GM19463 (cell line): ENCODE measurements at regions not wholly inside any gene's neighbourhood (a gene's known extent, or its start where the extent isn't known, plus 50 kb on each side); places are given as distances from the start of the nearest gene placed in this dataset.
"Not testable (repeated sequence)": the region's sequence is repeated elsewhere in the genome, so short reads cannot be mapped to it uniquely, and the experiment has no call there.

Source experiments
- ATAC-seq: cut with Tn5 transposase; IDR thresholded peaks from one replicate; pipeline ENCODE4 v1.9.1; 2021; ENCODE audit warnings: mild to moderate bottlenecking, moderate library complexity; ENCODE audit not compliant: unreplicated experiment

DNA sequence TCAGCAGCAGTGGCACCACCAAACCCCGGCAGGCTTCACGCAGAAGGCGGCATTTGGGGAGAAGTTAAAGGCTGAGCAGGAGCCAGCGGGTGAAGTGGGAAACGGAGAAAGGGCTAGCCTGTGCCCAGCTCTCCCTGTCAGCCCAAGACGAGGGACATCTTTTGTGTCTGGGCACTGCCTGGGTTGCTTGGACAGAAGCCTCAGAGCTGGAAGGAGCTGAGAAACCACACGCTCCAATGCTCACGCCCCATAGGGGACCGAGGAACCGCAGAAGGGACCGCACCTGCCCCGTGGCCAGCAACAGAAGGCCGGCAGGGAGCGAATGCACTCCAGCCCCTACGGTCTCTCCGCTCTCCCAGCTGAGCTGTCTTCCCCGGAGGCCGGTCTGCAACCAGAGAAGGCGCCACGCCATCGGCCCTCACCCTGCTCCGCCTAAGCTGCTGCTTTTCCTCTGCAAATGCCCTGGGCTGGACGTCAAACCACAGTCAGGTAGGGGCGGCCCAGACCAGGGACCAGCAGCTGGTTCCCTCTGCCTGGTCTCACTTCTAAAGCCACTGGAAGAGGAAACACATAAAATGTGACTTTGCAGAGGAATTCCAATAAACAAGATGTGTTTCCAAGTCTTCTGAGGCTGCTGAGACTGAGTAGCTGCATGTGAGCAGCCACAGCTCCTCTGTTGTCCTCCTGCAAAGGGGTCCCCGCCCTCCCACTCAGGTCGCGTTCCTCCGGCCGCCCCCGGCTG is 182.4 kb upstream of the ZNF469 start:
- ATAC-seq = not testable (repeated sequence)

DNA sequence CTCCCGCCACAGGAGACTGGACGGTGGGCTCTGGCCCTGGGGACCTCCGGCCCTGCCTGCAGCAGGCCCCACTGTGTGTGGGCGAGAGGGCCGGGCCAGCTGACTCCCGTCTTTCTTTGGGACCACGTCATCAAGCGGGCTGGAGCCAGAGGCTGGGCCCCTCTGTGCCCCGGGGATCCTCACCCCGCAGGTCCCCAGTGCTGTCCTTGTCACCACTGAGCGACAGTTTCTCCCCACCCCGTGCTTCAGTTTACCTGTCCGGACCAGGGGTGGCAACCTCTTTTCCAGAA is 181.9 kb upstream of the ZNF469 start:
- ATAC-seq = no peak

DNA sequence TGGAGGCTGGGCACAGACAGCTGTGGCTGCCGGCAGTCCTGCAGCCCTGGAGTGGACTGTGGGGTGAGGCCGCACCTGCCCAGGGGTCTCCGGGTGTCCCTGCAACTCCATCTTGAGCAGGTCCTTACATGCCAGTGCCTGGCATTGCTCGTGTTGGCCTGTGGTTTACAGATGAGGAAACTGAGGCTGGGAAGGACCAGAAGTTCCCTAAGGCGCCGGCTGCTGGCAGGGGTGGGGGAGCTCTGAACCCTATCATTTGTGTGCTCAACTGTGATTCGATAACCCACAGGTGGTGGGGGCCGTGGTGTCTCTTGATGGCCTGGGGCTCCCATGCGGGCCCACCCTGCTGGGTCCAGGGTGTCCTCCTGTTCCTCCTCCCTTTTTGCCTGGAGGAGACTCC is 181.1 kb upstream of the ZNF469 start:
- ATAC-seq = not testable (repeated sequence)

DNA sequence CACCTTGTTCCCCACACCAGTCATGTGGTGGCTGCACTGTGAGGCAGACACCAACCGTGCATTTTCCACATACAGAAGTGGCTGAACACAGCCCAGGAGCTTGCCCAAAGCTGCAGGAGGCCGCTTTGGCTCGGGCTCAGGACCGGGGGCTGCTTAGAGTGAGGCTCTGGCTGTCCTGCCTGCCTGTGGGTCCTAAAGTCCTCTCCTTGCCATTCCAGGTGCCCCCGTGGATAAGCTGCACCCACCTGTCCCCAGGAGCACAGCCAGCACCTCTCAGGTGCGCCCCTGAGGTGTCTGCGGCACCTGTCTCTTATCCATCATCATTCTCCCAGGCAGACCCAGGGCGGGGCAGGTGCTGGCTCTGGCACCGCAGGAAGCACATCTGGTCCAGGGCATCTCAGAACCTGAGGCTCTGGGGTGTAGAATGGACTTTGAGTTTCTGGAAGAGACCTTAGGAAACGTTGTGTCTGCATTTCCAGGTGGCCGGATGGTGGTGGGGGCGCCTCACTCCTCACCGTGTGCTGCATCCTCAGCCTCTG is 180.5 kb upstream of the ZNF469 start:
- ATAC-seq = no peak

DNA sequence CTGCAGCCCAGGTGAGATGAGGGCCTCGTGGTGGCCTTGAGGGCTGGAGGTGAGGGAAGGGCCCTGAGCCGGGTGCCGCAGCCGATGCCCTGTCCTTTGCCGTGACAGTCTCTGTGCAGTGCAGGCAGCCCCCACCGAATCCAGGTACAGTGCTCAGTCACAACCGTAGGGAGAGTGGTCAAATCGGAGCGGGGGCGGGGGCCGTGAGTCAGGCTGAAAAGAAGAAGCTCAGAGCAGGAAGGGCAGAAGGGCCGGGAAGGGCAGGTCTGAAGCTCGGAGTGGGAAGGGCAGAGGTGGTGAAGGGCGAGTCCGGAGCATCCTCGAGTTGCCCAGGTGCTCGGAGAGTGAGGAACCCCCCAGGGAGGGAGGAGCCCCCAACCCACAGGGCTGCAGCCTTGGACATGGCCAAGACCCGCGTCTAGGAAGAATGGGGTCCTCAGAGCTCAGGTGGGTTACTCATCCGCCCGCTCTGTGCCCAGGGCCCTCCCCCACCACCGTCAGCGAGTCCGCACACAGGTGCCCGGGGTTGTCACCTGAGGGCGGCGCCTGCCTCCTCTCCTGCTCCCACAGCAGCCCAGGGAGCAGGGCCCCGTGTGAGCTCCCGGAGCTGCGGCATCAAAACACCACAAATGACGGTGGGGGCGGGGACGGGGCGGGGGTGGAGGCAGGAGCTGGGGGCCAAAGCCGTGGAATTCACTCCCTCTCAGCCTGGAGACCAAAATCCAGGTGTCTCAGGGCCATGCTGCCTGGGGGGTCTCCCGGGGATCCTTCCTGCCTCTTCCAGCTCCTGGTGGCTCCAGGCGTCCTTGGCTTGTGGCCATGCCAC is 179.7 kb upstream of the ZNF469 start:
- not testable (repeated sequence) for ATAC-seq

DNA sequence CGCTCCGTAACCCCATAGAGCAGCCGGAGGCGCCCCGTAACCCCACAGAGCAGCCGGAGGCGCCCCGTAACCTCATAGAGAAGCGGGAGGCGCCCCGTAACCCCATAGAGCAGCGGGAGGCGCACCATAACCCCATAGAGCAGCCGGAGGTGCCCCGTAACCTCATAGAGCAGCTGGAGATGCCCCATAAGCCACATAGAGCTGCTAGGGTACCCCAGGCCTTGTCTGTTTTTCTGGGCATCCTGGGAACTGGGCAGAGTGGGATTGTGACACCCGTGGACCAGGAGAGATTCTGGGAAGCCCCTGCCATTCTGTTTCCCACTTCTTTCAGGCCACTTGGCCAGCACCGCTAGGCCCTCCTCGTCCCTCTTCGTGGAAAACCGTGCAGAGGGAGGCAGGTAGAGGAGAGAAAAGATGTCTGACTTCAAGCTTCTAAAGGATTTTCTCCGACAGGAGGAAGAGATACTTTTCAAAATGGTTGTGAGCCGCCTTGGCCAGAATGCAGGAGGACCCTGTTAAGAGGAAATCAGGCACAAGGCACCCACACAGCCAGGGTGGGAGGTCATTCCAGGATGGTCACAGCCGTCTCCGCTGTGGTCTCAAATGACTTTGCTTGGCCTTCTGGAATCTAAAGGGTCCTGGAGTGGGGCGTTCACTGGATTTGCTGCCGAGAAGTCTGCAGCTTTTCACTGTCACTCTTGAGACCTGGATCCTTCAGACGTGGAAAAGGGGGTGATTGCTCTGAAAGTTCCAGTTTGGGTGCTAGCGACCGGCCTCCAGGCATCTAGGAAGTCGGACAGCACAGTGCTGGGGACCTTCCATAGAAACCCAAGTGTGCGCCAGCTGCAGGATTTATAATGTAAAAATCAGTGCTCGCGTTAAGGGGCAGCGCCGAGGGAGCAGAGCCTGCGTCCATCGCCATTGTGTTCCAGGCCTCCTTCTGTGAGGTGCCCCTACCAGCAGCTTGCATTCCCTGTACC is 178.3 kb upstream of the ZNF469 start:
- ATAC-seq = not testable (repeated sequence)

DNA sequence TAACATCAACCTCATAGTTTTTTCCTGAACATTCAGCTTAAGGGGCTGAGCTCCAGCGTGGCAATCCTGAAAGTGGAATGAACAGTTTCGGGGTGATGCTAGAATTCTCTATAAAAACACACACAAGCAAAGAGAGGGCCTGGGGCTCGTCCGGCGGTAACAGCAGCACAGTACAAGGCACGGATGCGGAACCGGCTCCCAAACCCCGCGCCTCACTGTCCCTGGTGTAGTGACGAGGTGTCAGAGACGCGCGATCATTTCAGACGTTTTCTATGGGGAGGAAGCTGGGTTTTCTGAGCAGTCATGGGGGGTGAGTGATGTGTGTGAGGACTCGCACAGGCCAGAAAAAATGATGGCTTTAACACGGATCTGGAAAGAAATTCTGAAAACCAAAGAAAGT is 177.3 kb upstream of the ZNF469 start:
- not testable (repeated sequence) for ATAC-seq

DNA sequence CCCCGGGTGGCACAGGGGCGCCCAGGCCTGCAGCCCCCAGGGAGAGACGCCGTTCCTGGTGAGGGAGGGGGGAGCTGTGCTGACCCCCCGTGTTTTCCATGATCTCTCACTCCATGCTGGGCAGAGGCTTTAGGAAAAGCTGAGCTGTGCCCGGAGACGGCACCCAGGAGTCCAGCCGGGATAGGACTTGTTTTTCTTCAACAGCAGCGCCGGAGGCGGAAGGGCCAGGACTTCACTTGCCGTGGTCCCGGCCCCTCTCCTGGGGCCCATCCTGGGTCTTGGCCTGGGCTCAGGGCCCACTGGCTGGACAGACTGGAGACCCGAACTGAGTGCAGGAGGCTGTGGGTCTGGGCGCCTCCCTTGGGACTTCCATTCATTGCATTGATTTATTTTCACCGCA is 176.8 kb upstream of the ZNF469 start:
- not testable (repeated sequence) for ATAC-seq

DNA sequence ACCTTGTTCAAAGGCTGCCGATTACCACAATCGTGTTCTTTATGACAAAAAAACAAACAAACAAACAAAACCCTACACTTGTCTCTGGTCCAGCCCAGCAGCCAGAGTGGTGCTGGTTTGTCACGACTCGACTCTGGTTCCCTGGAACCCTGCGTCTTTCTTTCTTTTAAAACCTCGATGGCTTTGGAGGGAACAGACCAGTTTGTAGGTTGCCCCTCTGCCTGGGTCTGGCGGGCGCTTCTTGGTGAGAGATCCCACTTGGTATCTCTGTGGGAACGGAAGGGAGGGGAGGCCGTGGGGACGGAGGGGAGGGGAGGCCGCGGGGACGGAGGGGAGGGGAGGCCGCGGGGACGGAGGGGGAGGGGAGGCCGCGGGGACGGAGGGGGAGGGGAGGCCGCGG is 176.2 kb upstream of the ZNF469 start:
- not testable (repeated sequence) for ATAC-seq

DNA sequence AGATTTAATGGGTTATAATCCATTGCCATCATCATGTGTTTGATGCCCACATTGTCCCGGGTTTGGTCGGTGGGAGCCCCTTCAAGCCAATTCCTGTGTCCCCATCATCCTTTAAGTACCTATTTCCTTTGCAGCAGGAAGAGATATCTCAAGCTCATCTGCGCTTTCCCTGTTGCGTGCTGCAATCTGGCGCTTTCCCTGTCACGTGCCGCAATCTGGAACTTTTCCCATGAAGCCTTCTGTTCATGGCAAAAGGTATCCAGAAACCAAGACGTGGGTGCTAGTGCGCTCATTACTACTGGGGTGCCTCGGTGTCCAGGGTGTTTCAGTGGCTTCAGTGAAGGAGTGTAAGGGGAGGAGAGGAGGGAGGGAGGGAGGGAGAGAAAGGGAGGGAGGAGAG is 174.6 kb upstream of the ZNF469 start:
- ATAC-seq = no peak

DNA sequence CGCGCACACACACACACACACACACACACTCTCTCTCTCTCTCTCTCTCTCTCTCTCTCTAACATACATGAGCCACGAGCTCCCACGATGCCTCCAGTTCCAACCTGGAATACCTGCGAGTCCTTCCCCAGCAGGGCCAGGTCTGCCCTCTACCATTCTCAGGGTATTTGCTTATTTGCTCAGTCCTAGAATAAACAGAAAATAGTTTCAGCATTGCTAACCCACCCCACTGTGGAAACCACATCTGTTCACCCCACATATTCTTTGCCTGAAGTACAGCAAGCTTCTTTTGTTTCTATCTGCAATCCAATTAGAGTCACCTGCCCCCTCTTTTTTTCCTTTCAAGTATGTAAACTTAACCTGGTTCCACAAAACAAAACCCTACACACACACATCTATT is 174.0 kb upstream of the ZNF469 start:
- ATAC-seq = not testable (repeated sequence)

DNA sequence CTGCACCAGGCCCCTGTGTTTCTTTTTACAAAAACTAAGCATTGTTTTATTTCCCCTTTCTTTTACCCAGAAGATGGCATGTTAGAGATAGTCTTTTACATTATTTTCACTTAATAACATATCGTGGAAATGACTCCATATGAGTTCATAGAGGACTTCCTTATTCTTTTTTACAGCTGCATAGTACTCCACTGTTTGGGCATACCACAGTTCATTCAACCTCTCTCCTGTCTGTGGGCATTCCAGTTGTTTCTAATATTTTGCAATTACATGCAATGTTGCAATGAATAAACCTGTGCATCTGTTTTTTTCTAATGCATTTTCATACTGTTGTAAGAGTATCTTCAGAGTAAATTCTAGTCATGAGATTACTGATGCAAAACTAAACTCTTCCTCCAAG is 173.2 kb upstream of the ZNF469 start:
- not testable (repeated sequence) for ATAC-seq

DNA sequence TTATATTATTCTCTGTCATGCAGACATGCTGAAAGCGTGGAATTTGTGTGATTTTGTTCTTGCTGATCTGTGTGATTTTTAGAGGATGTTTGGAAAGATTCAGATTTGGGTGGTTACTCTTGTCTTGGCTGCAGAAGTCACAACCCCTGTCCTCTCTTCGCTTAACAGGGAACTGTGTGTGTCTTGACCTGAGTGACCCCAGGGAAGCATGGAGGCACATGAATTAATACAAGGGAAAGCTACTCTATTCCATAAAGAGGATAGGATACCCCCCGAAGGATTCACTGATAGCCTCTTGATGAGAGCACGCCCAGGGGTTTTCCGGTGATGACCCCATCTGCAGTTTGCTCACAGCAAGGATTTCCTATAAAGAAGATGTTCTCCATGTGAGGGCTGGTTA is 168.8 kb upstream of the ZNF469 start:
- not testable (repeated sequence) for ATAC-seq

DNA sequence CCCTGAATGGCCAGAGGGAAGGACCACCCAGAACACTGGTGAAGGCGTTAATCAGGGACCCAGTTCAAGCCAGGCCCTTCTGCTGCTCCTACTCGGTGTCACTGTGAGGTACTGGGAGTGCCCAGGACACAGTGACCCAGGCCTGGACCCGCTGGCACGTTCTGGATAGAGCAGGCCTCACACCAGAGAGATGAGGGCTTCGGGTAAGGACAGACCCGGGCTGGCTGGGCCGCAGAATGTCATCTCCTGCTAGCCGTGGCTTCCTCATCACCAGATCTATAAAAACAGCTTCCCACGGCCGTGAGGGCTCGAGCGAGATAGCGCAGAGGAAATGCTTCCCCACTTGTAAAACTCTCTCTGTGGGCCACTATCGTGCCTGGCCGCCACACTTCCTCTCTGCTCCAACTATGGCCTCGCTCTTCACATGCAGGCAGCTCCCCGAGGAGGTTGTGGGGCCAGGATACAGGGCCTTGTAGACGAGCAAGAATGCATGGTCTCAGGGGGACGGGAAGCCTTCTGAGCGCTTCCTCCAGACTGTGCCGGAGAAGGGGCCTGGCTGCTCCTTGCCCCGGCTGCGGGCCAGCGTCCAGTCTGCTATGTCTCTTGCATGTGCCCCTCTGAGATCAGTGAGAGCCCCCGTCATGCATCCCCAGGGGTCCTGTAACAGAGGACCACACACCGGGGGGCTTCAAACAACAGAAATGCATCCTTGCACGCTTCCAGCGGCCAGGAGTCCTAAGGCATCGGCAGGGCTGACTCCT is 161.6 kb upstream of the ZNF469 start:
- ATAC-seq = not testable (repeated sequence)

DNA sequence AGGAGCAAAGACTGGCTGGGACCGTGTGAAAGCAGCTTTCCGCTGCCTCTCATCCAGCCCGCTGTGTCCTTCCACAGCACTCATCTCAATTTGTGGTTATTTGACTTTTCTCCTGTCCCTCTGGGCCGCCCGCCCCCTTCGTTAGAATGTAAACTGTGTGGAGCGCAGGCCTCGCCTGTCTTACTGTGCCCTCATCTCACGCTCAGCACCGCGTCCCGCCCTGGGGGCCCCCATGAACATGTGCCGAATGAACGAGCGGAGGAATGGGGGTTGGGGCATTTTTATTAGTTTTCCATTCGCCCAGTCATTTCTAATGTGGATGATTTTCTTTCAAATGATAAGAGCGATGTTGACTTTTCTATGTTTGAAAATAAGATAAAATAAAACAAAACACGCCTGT is 159.1 kb upstream of the ZNF469 start:
- ATAC-seq = not testable (repeated sequence)

DNA sequence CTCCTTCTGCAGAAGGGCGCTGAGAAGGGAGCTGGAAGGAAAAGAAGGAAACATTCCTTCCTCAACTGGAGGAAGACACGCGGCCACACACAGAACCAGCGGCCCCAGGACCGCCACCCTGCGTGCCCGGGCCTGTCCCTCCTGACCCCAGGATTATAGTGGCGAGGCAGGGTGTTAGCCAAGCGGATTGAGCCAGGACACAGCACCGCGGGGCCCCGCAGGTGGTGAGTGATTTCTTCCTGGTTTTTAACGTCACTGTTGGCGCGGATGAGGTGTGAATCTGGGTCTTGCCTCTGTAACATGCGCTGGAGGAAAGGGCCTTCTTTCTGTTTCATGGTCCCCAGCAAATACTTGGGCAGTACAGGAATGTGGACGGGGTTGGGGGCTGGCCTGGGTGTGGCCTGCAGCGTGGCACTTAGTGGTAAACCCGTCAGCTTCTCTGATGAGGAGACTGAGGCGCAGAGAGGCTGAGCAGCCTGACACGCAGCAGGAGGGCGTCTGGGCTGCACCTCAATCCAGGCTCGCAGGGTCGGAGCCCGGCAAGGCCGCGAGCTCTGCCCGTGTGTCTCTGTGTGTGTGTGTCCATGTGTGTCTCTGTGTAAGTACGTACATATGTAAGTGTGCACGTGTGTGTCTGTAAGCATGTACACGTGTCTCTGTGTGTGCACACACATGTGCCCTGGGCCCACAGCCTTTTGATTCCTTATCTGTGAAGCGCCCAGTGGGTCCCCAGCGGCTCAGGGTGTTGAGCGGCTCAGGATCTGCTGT is 158.4 kb upstream of the ZNF469 start:
- not testable (repeated sequence) for ATAC-seq

DNA sequence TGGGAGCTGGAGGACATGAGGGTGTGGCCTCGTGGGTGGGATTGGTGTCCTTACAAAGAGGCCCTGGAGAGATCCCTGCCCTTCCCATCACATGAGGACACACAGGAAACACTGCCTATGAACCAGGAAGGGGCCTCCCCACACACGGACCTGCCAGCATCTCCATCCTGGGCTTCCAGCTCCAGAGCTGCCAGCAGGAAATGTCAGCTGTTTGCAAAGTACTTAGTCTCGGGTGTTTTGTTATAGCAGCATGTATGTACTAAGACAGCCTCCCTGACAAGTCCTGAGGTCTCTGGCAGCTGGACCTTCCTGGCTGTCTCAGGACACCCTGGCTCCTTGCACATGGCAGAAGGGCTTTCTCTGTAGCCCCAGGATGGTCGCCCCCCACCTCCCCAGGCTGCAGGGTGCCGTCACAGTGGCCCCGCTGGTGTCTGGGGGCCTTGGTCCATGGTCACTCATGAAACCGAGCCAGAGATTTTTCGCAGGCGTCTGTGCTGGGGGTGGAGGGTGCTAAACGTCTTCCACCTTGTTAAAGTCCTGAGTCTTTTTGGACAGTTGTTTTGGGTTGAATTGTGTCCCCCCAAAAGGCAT is 157.0 kb upstream of the ZNF469 start:
- ATAC-seq = not testable (repeated sequence)

DNA sequence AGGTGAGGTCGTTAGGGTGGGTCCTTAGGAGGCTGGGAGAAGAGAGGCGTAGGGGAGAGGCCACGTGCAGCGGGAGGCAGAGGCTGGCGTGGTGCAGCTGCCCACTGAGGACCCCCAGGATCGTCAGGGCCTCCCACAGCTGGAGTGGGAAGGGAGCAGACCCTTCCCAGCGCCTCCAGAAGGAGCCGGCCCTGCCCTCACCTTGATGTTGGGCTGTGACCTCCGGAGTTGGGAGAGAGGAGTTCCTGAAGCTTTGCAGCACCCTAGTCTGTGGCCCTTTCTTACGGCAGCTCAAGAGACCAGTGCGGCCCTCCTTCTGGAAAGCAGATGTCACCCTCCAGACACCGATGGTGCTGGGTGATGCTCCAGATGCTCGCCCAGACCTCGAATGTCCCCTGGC is 156.5 kb upstream of the ZNF469 start:
- not testable (repeated sequence) for ATAC-seq
